Panc1 (cell line): ENCODE measurements at regions not wholly inside any gene's neighbourhood (a gene's known extent, or its start where the extent isn't known, plus 50 kb on each side); places are given as distances from the start of the nearest gene placed in this dataset.

Experiments
- CTCF ChIP-seq: fragments of 450-650 bp; IDR thresholded peaks from 2 replicates; pipeline ENCODE4 v1.5.1; 2017; ENCODE audit warnings: mild to moderate bottlenecking
- POLR2AphosphoS5 ChIP-seq: IDR thresholded peaks from 2 replicates; pipeline ENCODE4 v1.6.1; 2012; ENCODE audit warnings: mild to moderate bottlenecking, low read depth, low read length, moderate library complexity

- TF ChIP-seq CTCF (no peak), POLR2AphosphoS5 (no peak)
Observed at GRCh38 chr4:60034361-60034760, 1165.8 kb upstream of the ADGRL3 start.
